Ishikawa (cell line): ENCODE measurements at regions not wholly inside any gene's neighbourhood (a gene's known extent, or its start where the extent isn't known, plus 50 kb on each side); places are given as distances from the start of the nearest gene placed in this dataset.

Source experiments
- CEBPB ChIP-seq: IDR thresholded peaks from 2 replicates; pipeline ENCODE4 v1.6.1; 2012
- CREB1 ChIP-seq: IDR thresholded peaks from 2 replicates; pipeline ENCODE4 v1.6.1; 2012; ENCODE audit warnings: low read depth
- EGR1 ChIP-seq: IDR thresholded peaks from 2 replicates; pipeline ENCODE4 v1.6.1; 2012
- EP300 ChIP-seq: IDR thresholded peaks from 2 replicates; pipeline ENCODE4 v1.6.1; 2012; ENCODE audit warnings: borderline replicate concordance
- FOXM1 ChIP-seq: IDR thresholded peaks from 2 replicates; pipeline ENCODE4 v1.6.1; 2012; ENCODE audit warnings: low read depth, borderline replicate concordance
- NFIC ChIP-seq: IDR thresholded peaks from 2 replicates; pipeline ENCODE4 v1.6.1; 2012
- RAD21 ChIP-seq: IDR thresholded peaks from 2 replicates; pipeline ENCODE4 v1.6.1; 2012; ENCODE audit warnings: low read depth
- TAF1 ChIP-seq: IDR thresholded peaks from 2 replicates; pipeline ENCODE4 v1.6.1; 2012; ENCODE audit warnings: low read depth, mild to moderate bottlenecking
- TCF12 ChIP-seq: IDR thresholded peaks from 2 replicates; pipeline ENCODE4 v1.6.1; 2012; ENCODE audit warnings: low read depth
- TEAD4 ChIP-seq: IDR thresholded peaks from 2 replicates; pipeline ENCODE4 v1.6.1; 2012
- YY1 ChIP-seq: IDR thresholded peaks from 2 replicates; pipeline ENCODE4 v1.6.1; 2012; ENCODE audit warnings: low read depth
- ZBTB7A ChIP-seq: IDR thresholded peaks from 2 replicates; pipeline ENCODE4 v1.6.1; 2012; ENCODE audit warnings: low read depth
- TF ChIP-seq, protein P1 (sequence below): IDR thresholded peaks from 2 replicates; pipeline ENCODE4 v1.6.1; 2012; ENCODE audit warnings: low read depth, mild to moderate bottlenecking
- TF ChIP-seq, protein P2 (sequence below): IDR thresholded peaks from 2 replicates; pipeline ENCODE4 v1.6.1; 2012

DNA sequence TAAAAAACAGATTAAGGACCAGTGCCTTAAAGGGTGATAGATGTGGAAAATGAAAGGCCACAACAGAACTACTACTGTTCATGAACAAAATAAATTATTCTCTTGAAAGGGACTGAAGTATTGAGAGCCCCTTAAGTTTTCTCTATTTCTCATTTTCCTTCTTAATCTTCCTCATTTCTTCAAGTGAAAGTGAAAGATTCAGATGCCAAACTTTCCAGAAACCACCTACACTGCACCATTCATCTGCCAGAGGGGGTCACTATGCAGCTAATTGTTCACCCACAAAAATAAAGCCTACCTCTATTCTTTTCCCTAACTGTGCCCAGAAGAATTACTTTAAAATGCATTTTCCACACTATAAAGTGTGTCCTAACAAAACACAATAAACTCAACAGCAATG is 140.1 kb downstream of the NR4A2 start:
- TF ChIP-seq NFIC (no peak), RAD21 (peak; percentile 44), CEBPB (no peak), YY1 (no peak), TAF1 (no peak), CREB1 (no peak), ZBTB7A (no peak), EGR1 (no peak), EP300 (no peak), TCF12 (no peak), FOXM1 (no peak), TEAD4 (no peak)
- TF ChIP-seq, protein P1, sequence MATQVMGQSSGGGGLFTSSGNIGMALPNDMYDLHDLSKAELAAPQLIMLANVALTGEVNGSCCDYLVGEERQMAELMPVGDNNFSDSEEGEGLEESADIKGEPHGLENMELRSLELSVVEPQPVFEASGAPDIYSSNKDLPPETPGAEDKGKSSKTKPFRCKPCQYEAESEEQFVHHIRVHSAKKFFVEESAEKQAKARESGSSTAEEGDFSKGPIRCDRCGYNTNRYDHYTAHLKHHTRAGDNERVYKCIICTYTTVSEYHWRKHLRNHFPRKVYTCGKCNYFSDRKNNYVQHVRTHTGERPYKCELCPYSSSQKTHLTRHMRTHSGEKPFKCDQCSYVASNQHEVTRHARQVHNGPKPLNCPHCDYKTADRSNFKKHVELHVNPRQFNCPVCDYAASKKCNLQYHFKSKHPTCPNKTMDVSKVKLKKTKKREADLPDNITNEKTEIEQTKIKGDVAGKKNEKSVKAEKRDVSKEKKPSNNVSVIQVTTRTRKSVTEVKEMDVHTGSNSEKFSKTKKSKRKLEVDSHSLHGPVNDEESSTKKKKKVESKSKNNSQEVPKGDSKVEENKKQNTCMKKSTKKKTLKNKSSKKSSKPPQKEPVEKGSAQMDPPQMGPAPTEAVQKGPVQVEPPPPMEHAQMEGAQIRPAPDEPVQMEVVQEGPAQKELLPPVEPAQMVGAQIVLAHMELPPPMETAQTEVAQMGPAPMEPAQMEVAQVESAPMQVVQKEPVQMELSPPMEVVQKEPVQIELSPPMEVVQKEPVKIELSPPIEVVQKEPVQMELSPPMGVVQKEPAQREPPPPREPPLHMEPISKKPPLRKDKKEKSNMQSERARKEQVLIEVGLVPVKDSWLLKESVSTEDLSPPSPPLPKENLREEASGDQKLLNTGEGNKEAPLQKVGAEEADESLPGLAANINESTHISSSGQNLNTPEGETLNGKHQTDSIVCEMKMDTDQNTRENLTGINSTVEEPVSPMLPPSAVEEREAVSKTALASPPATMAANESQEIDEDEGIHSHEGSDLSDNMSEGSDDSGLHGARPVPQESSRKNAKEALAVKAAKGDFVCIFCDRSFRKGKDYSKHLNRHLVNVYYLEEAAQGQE, result no peak
- TF ChIP-seq, protein P2, sequence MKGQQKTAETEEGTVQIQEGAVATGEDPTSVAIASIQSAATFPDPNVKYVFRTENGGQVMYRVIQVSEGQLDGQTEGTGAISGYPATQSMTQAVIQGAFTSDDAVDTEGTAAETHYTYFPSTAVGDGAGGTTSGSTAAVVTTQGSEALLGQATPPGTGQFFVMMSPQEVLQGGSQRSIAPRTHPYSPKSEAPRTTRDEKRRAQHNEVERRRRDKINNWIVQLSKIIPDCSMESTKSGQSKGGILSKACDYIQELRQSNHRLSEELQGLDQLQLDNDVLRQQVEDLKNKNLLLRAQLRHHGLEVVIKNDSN, result no peak
